ENCODE measurements at regions not wholly inside any gene's neighbourhood (a gene's known extent, or its start where the extent isn't known, plus 50 kb on each side); places are given as distances from the start of the nearest gene placed in this dataset.
A peak's percentile ranks its signal among the peaks of the same experiment; 100 is the strongest.

GRCh38 chr21:15148437-15148836 lies 83.6 kb upstream of the NRIP1 start:
- Histone ChIP-seq H3K27me3 (ENCODE audit: control insufficient read depth in 3 of 3, insufficient read depth in 3 of 3, low read length in 3 of 3) (no peaks in the 10 kb centered on the region), H3K36me3 (ENCODE audit: control insufficient read depth in 3 of 3, insufficient read depth in 3 of 3, low read length in 3 of 3) (no peaks in the 10 kb centered on the region), H3K9ac (ENCODE audit: low read depth in 1 of 3, low read length in 3 of 3) (no peak overlapping the region), H3K4me3 (ENCODE audit: low read length in 3 of 3) (no peak overlapping the region), H3K9me3 (ENCODE audit: control insufficient read depth in 3 of 3, low read length in 3 of 3) (no peaks in the 10 kb centered on the region), H3K27ac (ENCODE audit: low read depth, low read length) (no peak overlapping the region), H3K4me1 (ENCODE audit: control insufficient read depth in 3 of 3, insufficient read depth in 3 of 3, low read length in 3 of 3) (no peaks in the 10 kb centered on the region)

GRCh38 chr21:15149600-15150224 lies 84.9 kb upstream of the NRIP1 start:
- Histone ChIP-seq H3K9me3 (ENCODE audit: control insufficient read depth in 3 of 3, low read length in 3 of 3) (no peaks in the 10 kb centered on the region), H3K27me3 (ENCODE audit: control insufficient read depth in 3 of 3, insufficient read depth in 3 of 3, low read length in 3 of 3) (no peaks in the 10 kb centered on the region), H3K4me3 (ENCODE audit: low read length in 3 of 3) (no peak overlapping the region), H3K27ac (ENCODE audit: low read depth, low read length) (no peak overlapping the region), H3K36me3 (ENCODE audit: control insufficient read depth in 3 of 3, insufficient read depth in 3 of 3, low read length in 3 of 3) (no peaks in the 10 kb centered on the region), H3K9ac (ENCODE audit: low read depth in 1 of 3, low read length in 3 of 3) (no peak overlapping the region), H3K4me1 (ENCODE audit: control insufficient read depth in 3 of 3, insufficient read depth in 3 of 3, low read length in 3 of 3) (no peaks in the 10 kb centered on the region)

- no peaks in the 10 kb centered on the region for H3K9me3 ChIP-seq (ENCODE audit: control insufficient read depth in 3 of 3, low read length in 3 of 3)
- no peak overlapping the region for H3K9ac ChIP-seq (ENCODE audit: low read depth in 1 of 3, low read length in 3 of 3)
- H3K4me3 ChIP-seq (ENCODE audit: low read length in 3 of 3) = no peak overlapping the region
- no peaks in the 10 kb centered on the region for H3K4me1 ChIP-seq (ENCODE audit: control insufficient read depth in 3 of 3, insufficient read depth in 3 of 3, low read length in 3 of 3)
- H3K27ac ChIP-seq (ENCODE audit: low read depth, low read length) = no peak overlapping the region
- H3K36me3 ChIP-seq (ENCODE audit: control insufficient read depth in 3 of 3, insufficient read depth in 3 of 3, low read length in 3 of 3) = no peaks in the 10 kb centered on the region
- no peaks in the 10 kb centered on the region for H3K27me3 ChIP-seq (ENCODE audit: control insufficient read depth in 3 of 3, insufficient read depth in 3 of 3, low read length in 3 of 3)
Measured at GRCh38 chr21:15151385-15152103, 86.7 kb upstream of the NRIP1 start.

GRCh38 chr21:15152591-15152990 lies 87.8 kb upstream of the NRIP1 start:
- no peak overlapping the region for H3K9ac ChIP-seq (ENCODE audit: low read depth in 1 of 3, low read length in 3 of 3)
- no peaks in the 10 kb centered on the region for H3K27me3 ChIP-seq (ENCODE audit: control insufficient read depth in 3 of 3, insufficient read depth in 3 of 3, low read length in 3 of 3)
- H3K4me3 ChIP-seq (ENCODE audit: low read length in 3 of 3) = no peak overlapping the region
- no peak overlapping the region for H3K27ac ChIP-seq (ENCODE audit: low read depth, low read length)
- H3K9me3 ChIP-seq (ENCODE audit: control insufficient read depth in 3 of 3, low read length in 3 of 3) = no peaks in the 10 kb centered on the region
- no peaks in the 10 kb centered on the region for H3K36me3 ChIP-seq (ENCODE audit: control insufficient read depth in 3 of 3, insufficient read depth in 3 of 3, low read length in 3 of 3)
- H3K4me1 ChIP-seq (ENCODE audit: control insufficient read depth in 3 of 3, insufficient read depth in 3 of 3, low read length in 3 of 3) = no peaks in the 10 kb centered on the region

GRCh38 chr21:15159382-15160020 lies 94.7 kb upstream of the NRIP1 start:
- Histone ChIP-seq H3K36me3 (ENCODE audit: control insufficient read depth in 3 of 3, insufficient read depth in 3 of 3, low read length in 3 of 3) (no peaks in the 10 kb centered on the region), H3K4me1 (ENCODE audit: control insufficient read depth in 3 of 3, insufficient read depth in 3 of 3, low read length in 3 of 3) (peaks cover 0 to 3% (median 0%) of the 10 kb centered on the region in 3 donors), H3K27ac (ENCODE audit: low read depth, low read length) (no peak overlapping the region), H3K4me3 (ENCODE audit: low read length in 3 of 3) (no peak overlapping the region), H3K27me3 (ENCODE audit: control insufficient read depth in 3 of 3, insufficient read depth in 3 of 3, low read length in 3 of 3) (no peaks in the 10 kb centered on the region), H3K9ac (ENCODE audit: low read depth in 1 of 3, low read length in 3 of 3) (no peak overlapping the region), H3K9me3 (ENCODE audit: control insufficient read depth in 3 of 3, low read length in 3 of 3) (no peaks in the 10 kb centered on the region)

- Histone ChIP-seq H3K9me3 (ENCODE audit: control insufficient read depth in 3 of 3, low read length in 3 of 3) (no peaks in the 10 kb centered on the region), H3K27ac (ENCODE audit: low read depth, low read length) (no peak overlapping the region), H3K27me3 (ENCODE audit: control insufficient read depth in 3 of 3, insufficient read depth in 3 of 3, low read length in 3 of 3) (no peaks in the 10 kb centered on the region), H3K4me1 (ENCODE audit: control insufficient read depth in 3 of 3, insufficient read depth in 3 of 3, low read length in 3 of 3) (peaks cover 0 to 8% (median 4%) of the 10 kb centered on the region in 3 donors), H3K36me3 (ENCODE audit: control insufficient read depth in 3 of 3, insufficient read depth in 3 of 3, low read length in 3 of 3) (no peaks in the 10 kb centered on the region), H3K9ac (ENCODE audit: low read depth in 1 of 3, low read length in 3 of 3) (no peak overlapping the region), H3K4me3 (ENCODE audit: low read length in 3 of 3) (no peak overlapping the region)
Measured at GRCh38 chr21:15160136-15160535, 95.3 kb upstream of the NRIP1 start.

GRCh38 chr21:15162921-15163320 lies 98.1 kb upstream of the NRIP1 start:
- Histone ChIP-seq H3K36me3 (ENCODE audit: control insufficient read depth in 3 of 3, insufficient read depth in 3 of 3, low read length in 3 of 3) (no peaks in the 10 kb centered on the region), H3K4me1 (ENCODE audit: control insufficient read depth in 3 of 3, insufficient read depth in 3 of 3, low read length in 3 of 3) (peaks cover 0 to 8% (median 4%) of the 10 kb centered on the region in 3 donors), H3K9me3 (ENCODE audit: control insufficient read depth in 3 of 3, low read length in 3 of 3) (no peaks in the 10 kb centered on the region), H3K9ac (ENCODE audit: low read depth in 1 of 3, low read length in 3 of 3) (no peak overlapping the region), H3K27ac (ENCODE audit: low read depth, low read length) (no peak overlapping the region), H3K27me3 (ENCODE audit: control insufficient read depth in 3 of 3, insufficient read depth in 3 of 3, low read length in 3 of 3) (no peaks in the 10 kb centered on the region), H3K4me3 (ENCODE audit: low read length in 3 of 3) (no peak overlapping the region)

- Histone ChIP-seq H3K9ac (ENCODE audit: low read depth in 1 of 3, low read length in 3 of 3) (no peak overlapping the region), H3K36me3 (ENCODE audit: control insufficient read depth in 3 of 3, insufficient read depth in 3 of 3, low read length in 3 of 3) (no peaks in the 10 kb centered on the region), H3K27ac (ENCODE audit: low read depth, low read length) (peak overlapping the region; percentile 59), H3K9me3 (ENCODE audit: control insufficient read depth in 3 of 3, low read length in 3 of 3) (no peaks in the 10 kb centered on the region), H3K4me3 (ENCODE audit: low read length in 3 of 3) (no peak overlapping the region), H3K4me1 (ENCODE audit: control insufficient read depth in 3 of 3, insufficient read depth in 3 of 3, low read length in 3 of 3) (peaks cover 0 to 8% (median 4%) of the 10 kb centered on the region in 3 donors), H3K27me3 (ENCODE audit: control insufficient read depth in 3 of 3, insufficient read depth in 3 of 3, low read length in 3 of 3) (no peaks in the 10 kb centered on the region)
Measured at GRCh38 chr21:15164273-15164672, 99.5 kb upstream of the NRIP1 start.

GRCh38 chr21:15164678-15165303 lies 100.0 kb upstream of the NRIP1 start:
- H3K27ac ChIP-seq (ENCODE audit: low read depth, low read length) = peak overlapping the region; percentile 59

GRCh38 chr21:15170614-15171013 lies 105.8 kb upstream of the NRIP1 start:
- H3K9ac ChIP-seq (ENCODE audit: low read depth in 1 of 3, low read length in 3 of 3) = no peak overlapping the region
- no peaks in the 10 kb centered on the region for H3K36me3 ChIP-seq (ENCODE audit: control insufficient read depth in 3 of 3, insufficient read depth in 3 of 3, low read length in 3 of 3)
- no peaks in the 10 kb centered on the region for H3K9me3 ChIP-seq (ENCODE audit: control insufficient read depth in 3 of 3, low read length in 3 of 3)
- H3K27me3 ChIP-seq (ENCODE audit: control insufficient read depth in 3 of 3, insufficient read depth in 3 of 3, low read length in 3 of 3) = no peaks in the 10 kb centered on the region
- no peak overlapping the region for H3K27ac ChIP-seq (ENCODE audit: low read depth, low read length)
- H3K4me1 ChIP-seq (ENCODE audit: control insufficient read depth in 3 of 3, insufficient read depth in 3 of 3, low read length in 3 of 3) = no peaks in the 10 kb centered on the region
- H3K4me3 ChIP-seq (ENCODE audit: low read length in 3 of 3) = no peak overlapping the region

More at GRCh38 chr21:15164678-15165303, 100.0 kb upstream of the NRIP1 start:
- H3K4me1 ChIP-seq (ENCODE audit: control insufficient read depth in 3 of 3, insufficient read depth in 3 of 3, low read length in 3 of 3) = peaks cover 0 to 8% (median 4%) of the 10 kb centered on the region in 3 donors
- no peaks in the 10 kb centered on the region for H3K36me3 ChIP-seq (ENCODE audit: control insufficient read depth in 3 of 3, insufficient read depth in 3 of 3, low read length in 3 of 3)
- peak overlapping the region in 1 of 3 donors; percentile 31 for H3K4me3 ChIP-seq (ENCODE audit: low read length in 3 of 3)
- H3K9me3 ChIP-seq (ENCODE audit: control insufficient read depth in 3 of 3, low read length in 3 of 3) = no peaks in the 10 kb centered on the region
- H3K27me3 ChIP-seq (ENCODE audit: control insufficient read depth in 3 of 3, insufficient read depth in 3 of 3, low read length in 3 of 3) = no peaks in the 10 kb centered on the region
- H3K9ac ChIP-seq (ENCODE audit: low read depth in 1 of 3, low read length in 3 of 3) = no peak overlapping the region

Data from skeletal muscle tissue (tissue), 3 donors.